Coronary artery (tissue), 2 donors: ENCODE measurements at regions not wholly inside any gene's neighbourhood (a gene's known extent, or its start where the extent isn't known, plus 50 kb on each side); places are given as distances from the start of the nearest gene placed in this dataset.

Experiments used
- DNase-seq: peaks from one replicate; pipeline ENCODE4 v3.0.0-alpha.2; 2017; ENCODE audit warnings: low spot score
- H3K27ac ChIP-seq, 2 donors: fragments of 200-600 bp; sonication (generic); one replicate each; pipeline ENCODE4 v1.5.1; 2016 to 2019
- H3K4me3 ChIP-seq: fragments of 200-600 bp; sonication (generic); 2 replicates; pipeline ENCODE4 v1.5.1; 2016; ENCODE audit warnings: mild to moderate bottlenecking, moderate library complexity
- CTCF ChIP-seq: fragments of 200-600 bp; sonication (generic); IDR thresholded peaks from one replicate; pipeline ENCODE4 v1.5.1; 2019; ENCODE audit warnings: antibody characterized with exemption

DNA sequence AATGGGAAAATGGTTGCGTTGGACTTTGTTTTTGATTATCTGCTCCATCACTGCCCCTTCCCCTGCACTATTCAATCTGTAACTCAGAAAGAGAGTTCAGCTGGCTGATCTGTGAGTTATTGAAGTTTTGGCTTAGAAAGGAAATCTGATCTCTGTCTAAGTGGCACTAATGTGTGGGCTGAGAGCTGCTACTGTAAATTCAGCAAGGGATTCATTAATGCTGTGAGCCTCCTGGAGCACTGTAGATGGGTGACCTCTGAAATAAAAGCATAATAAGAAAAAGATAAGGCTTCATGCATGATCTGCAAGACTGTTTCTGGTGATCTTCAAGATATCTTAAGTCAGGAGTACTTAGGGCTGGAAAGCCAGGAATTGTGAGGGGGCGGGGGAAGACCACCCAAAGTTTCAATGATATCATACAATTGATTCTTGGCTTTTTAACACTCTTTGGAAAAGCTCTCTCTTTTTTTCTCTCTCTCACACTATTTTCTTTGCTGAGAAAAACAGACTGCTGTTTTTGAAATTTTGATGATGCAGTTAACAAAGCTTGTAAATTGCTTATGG lies 101.1 kb downstream of the C12orf75 start:
- H3K4me3 ChIP-seq, result no peak overlapping the region
- TF ChIP-seq CTCF, result no peak
- no peak for DNase-seq
- H3K27ac ChIP-seq, result no peak overlapping the region

DNA sequence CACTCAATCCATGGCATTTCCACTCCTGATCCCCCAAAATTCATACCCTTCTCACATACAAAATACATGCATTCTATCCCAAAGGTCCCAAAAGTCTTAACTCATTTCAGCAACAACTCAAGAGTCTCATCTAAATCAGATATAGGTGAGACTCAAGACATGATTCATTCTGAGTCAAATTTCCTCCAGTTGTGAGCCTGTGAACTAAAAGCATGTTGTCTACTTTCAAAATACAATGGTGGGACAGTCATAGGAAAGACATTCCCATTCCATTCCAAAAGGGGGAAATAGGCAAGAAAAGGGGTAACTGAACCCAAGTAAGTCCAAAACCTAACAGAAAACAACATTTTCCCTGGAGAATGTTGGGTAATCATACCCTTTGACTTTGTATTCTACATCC lies 103.3 kb downstream of the C12orf75 start:
- no peak for DNase-seq
- Histone ChIP-seq H3K27ac (no peak overlapping the region), H3K4me3 (no peak overlapping the region)
- TF ChIP-seq CTCF, result no peak

DNA sequence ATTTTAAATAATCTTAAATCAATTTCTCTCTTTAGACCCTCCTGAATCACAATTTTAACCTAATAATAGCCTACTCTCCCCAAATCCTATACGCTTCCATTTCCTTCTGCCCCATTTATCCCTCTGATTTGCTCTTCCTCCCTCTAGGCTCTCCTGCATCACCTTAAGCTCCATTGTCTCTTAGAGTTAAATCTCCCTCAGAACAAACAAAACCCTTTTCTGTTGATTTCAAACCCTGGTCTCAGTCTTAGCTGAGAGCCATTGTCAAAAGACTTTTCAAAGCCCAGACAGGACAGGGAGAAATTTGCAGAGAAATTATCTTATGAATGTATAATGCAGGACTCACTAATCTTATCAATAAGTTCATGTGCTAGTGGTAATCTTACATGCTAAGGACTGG lies 106.1 kb downstream of the C12orf75 start:
- H3K4me3 ChIP-seq, result no peak overlapping the region
- no peak overlapping the region for H3K27ac ChIP-seq
- no peak for DNase-seq
- no peak for TF ChIP-seq CTCF

GRCh38 chr12:105440037-105440664 lies 109.7 kb downstream of the C12orf75 start:
- Histone ChIP-seq H3K4me3 (no peak overlapping the region), H3K27ac (no peak overlapping the region)
- no peak for TF ChIP-seq CTCF
- DNase-seq, result no peak

- Histone ChIP-seq H3K4me3 (no peak overlapping the region), H3K27ac (no peak overlapping the region)
- no peak for DNase-seq
- TF ChIP-seq CTCF, result no peak
Measured at GRCh38 chr12:105443802-105444652, 113.5 kb downstream of the C12orf75 start.

GRCh38 chr12:105444653-105445102 lies 114.2 kb downstream of the C12orf75 start:
- DNase-seq, result no peak
- no peak overlapping the region for H3K4me3 ChIP-seq
- H3K27ac ChIP-seq, result no peak overlapping the region
- no peak for TF ChIP-seq CTCF
